Renal cortical epithelial cell (primary cell): ENCODE measurements at regions not wholly inside any gene's neighbourhood (a gene's known extent, or its start where the extent isn't known, plus 50 kb on each side); places are given as distances from the start of the nearest gene placed in this dataset.
"Not testable (repeated sequence)": the region's sequence is repeated elsewhere in the genome, so short reads cannot be mapped to it uniquely, and the experiment has no call there.

Experiments
- DNase-seq: peaks from one replicate; pipeline ENCODE4 v3.0.0-alpha.2; 2011; ENCODE audit warnings: low read depth

GRCh38 chr1:273772-274171 is 177.7 kb downstream of the OR4F29 start:
- DNase-seq: not testable (repeated sequence)

DNA sequence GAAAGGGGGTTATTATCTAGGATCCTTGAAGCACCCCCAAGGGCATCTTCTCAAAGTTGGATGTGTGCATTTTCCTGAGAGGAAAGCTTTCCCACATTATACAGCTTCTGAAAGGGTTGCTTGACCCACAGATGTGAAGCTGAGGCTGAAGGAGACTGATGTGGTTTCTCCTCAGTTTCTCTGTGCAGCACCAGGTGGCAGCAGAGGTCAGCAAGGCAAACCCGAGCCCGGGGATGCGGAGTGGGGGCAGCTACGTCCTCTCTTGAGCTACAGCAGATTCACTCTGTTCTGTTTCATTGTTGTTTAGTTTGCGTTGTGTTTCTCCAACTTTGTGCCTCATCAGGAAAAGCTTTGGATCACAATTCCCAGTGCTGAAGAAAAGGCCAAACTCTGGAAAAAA is 183.7 kb downstream of the OR4F29 start:
- DNase-seq: peak; percentile 38
